Trophoblast cell (in vitro differentiated cells and primary cell): ENCODE measurements at regions not wholly inside any gene's neighbourhood (a gene's known extent, or its start where the extent isn't known, plus 50 kb on each side); places are given as distances from the start of the nearest gene placed in this dataset.
A peak's percentile ranks its signal among the peaks of the same experiment; 100 is the strongest.

Source experiments
- DNase-seq, 2 donors: peaks; one replicate each; pipeline ENCODE4 v3.0.0-alpha.2; 2016
- H2AFZ ChIP-seq: 2 replicates; pipeline ENCODE4 v1.6.1; 2013; ENCODE audit warnings: low read length, moderate library complexity, mild to moderate bottlenecking; ENCODE audit not compliant: insufficient read depth, poor library complexity
- H2AK5ac ChIP-seq: 2 replicates; pipeline ENCODE4 v1.6.1; 2013; ENCODE audit warnings: mild to moderate bottlenecking, low read length
- H2BK120ac ChIP-seq: 2 replicates; pipeline ENCODE4 v1.6.1; 2013; ENCODE audit warnings: low read length, mild to moderate bottlenecking, moderate library complexity; ENCODE audit not compliant: insufficient read depth, poor library complexity
- H2BK12ac ChIP-seq: 2 replicates; pipeline ENCODE4 v1.6.1; 2013; ENCODE audit warnings: mild to moderate bottlenecking, low read length, moderate library complexity
- H2BK5ac ChIP-seq: 2 replicates; pipeline ENCODE4 v1.6.1; 2013; ENCODE audit warnings: low read length, low read depth, moderate library complexity, mild to moderate bottlenecking; ENCODE audit not compliant: poor library complexity
- H3K14ac ChIP-seq: 2 replicates; pipeline ENCODE4 v1.6.1; 2013; ENCODE audit warnings: mild to moderate bottlenecking, low read length
- H3K18ac ChIP-seq: 2 replicates; pipeline ENCODE4 v1.6.1; 2013; ENCODE audit warnings: mild to moderate bottlenecking, low read length
- H3K23ac ChIP-seq: 2 replicates; pipeline ENCODE4 v1.6.1; 2013; ENCODE audit warnings: low read length
- H3K27ac ChIP-seq: 2 replicates; pipeline ENCODE4 v1.5.1; 2013; ENCODE audit warnings: low read depth, mild to moderate bottlenecking, inconsistent platforms, low read length, moderate library complexity
- H3K27me3 ChIP-seq: 2 replicates; pipeline ENCODE4 v1.6.1; 2013; ENCODE audit warnings: inconsistent platforms, mild to moderate bottlenecking, low read length, moderate library complexity; ENCODE audit not compliant: insufficient read depth
- H3K36me3 ChIP-seq, 2 experiments: 1 replicate in 1 of 2; 2 replicates in 1 of 2; pipeline ENCODE4 v1.6.1; 2013; ENCODE audit warnings: low read length in 2 of 2, mild to moderate bottlenecking in 2 of 2, moderate library complexity in 1 of 2; ENCODE audit not compliant: insufficient read depth in 2 of 2, control insufficient read depth in 1 of 2
- H3K4ac ChIP-seq: 2 replicates; pipeline ENCODE4 v1.6.1; 2013; ENCODE audit warnings: low read depth, mild to moderate bottlenecking, low read length, moderate library complexity
- H3K4me1 ChIP-seq, 2 experiments: 1 replicate in 1 of 2; 2 replicates in 1 of 2; pipeline ENCODE4 v1.6.1; 2013; ENCODE audit warnings: low read length in 2 of 2, mild to moderate bottlenecking in 2 of 2, moderate library complexity in 1 of 2; ENCODE audit not compliant: insufficient read depth in 2 of 2, control insufficient read depth in 1 of 2
- H3K4me2 ChIP-seq: 2 replicates; pipeline ENCODE4 v1.6.1; 2013; ENCODE audit warnings: inconsistent platforms, mild to moderate bottlenecking, low read length, moderate library complexity
- H3K4me3 ChIP-seq: 2 replicates; pipeline ENCODE4 v1.5.1; 2013; ENCODE audit warnings: mild to moderate bottlenecking, low read depth, low read length, inconsistent platforms
- H3K79me1 ChIP-seq: one replicate; pipeline ENCODE4 v1.6.1; 2013; ENCODE audit warnings: low read length
- H3K79me2 ChIP-seq: 2 replicates; pipeline ENCODE4 v1.6.1; 2013; ENCODE audit warnings: low read length, mild to moderate bottlenecking; ENCODE audit not compliant: control insufficient read depth, insufficient read depth, poor library complexity
- H3K9ac ChIP-seq: 2 replicates; pipeline ENCODE4 v1.6.1; 2013; ENCODE audit warnings: mild to moderate bottlenecking, low read length
- H3K9me3 ChIP-seq: 2 replicates; pipeline ENCODE4 v1.6.1; 2013; ENCODE audit warnings: low read depth, mild to moderate bottlenecking, control low read depth, inconsistent platforms, low read length; ENCODE audit not compliant: insufficient read depth
- H4K12ac ChIP-seq: 2 replicates; pipeline ENCODE4 v1.6.1; 2013; ENCODE audit warnings: low read depth, mild to moderate bottlenecking, low read length, moderate library complexity
- H4K8ac ChIP-seq: 2 replicates; pipeline ENCODE4 v1.6.1; 2013; ENCODE audit warnings: low read depth, mild to moderate bottlenecking, low read length, moderate library complexity
- H4K91ac ChIP-seq: one replicate; pipeline ENCODE4 v1.6.1; 2013; ENCODE audit warnings: low read depth, mild to moderate bottlenecking, low read length, moderate library complexity
- WGBS: extraction: QIAGEN DNeasy Blood & Tissue Kit; methylation state at CpG from one replicate; pipeline ENCODE4 v1.1.7; 2013; ENCODE audit warnings: missing lambda C conversion rate; ENCODE audit not compliant: insufficient read length, insufficient coverage; ENCODE audit errors: extremely low coverage; 5-methylcytosine and 5-hydroxymethylcytosine counted together

DNA sequence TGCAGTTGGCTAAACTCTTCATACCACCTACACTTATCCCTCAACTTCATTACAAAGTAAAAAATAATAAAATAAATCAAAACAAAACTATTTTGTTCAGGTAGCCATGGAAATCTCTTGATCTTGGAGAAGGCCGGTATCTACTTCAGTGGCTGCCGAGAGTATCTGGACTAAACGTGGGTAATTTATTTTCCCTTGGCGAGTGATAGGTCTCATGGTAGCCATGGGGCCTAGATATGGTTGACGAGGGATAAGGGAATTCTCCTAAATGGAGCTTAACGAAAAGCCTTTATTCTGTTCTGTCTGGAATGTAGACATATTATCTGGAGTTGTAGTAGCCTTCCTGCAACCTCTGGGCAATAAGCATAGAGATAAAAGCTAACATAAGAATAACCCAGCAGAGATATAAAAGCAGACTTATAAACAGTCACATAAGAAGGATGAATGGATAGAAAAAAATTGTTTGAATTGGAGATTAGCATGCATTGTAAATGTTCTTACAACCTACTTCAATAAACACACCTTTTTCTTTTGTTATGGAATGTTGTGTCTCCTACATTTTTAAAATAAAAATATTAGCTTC lies 281.3 kb upstream of the ARRDC4 start:
- H4K12ac ChIP-seq, result no peak overlapping the region
- no peaks in the 10 kb centered on the region for H3K27me3 ChIP-seq
- no peak overlapping the region for H3K4me3 ChIP-seq
- H3K14ac ChIP-seq, result no peak overlapping the region
- H2AFZ ChIP-seq, result no peak overlapping the region
- H3K79me1 ChIP-seq, result no peaks in the 10 kb centered on the region
- no peak overlapping the region for H3K4me2 ChIP-seq
- H2BK120ac ChIP-seq, result no peak overlapping the region
- H2BK5ac ChIP-seq, result no peak overlapping the region
- H3K18ac ChIP-seq, result no peak overlapping the region
- no peak overlapping the region for H3K9ac ChIP-seq
- H4K91ac ChIP-seq, result no peak overlapping the region
- no peak overlapping the region for H2BK12ac ChIP-seq
- H3K79me2 ChIP-seq, result no peaks in the 10 kb centered on the region
- no peak overlapping the region for H2AK5ac ChIP-seq
- no peak for DNase-seq
- H4K8ac ChIP-seq, result no peak overlapping the region
- H3K4me1 ChIP-seq, result no peaks in the 10 kb centered on the region
- WGBS, result no CpG with 5 or more reads among the region's 6 CpGs
- H3K36me3 ChIP-seq, result no peaks in the 10 kb centered on the region
- H3K23ac ChIP-seq, result no peak overlapping the region
- no peaks in the 10 kb centered on the region for H3K9me3 ChIP-seq
- H3K27ac ChIP-seq, result no peak overlapping the region
- H3K4ac ChIP-seq, result no peak overlapping the region

DNA sequence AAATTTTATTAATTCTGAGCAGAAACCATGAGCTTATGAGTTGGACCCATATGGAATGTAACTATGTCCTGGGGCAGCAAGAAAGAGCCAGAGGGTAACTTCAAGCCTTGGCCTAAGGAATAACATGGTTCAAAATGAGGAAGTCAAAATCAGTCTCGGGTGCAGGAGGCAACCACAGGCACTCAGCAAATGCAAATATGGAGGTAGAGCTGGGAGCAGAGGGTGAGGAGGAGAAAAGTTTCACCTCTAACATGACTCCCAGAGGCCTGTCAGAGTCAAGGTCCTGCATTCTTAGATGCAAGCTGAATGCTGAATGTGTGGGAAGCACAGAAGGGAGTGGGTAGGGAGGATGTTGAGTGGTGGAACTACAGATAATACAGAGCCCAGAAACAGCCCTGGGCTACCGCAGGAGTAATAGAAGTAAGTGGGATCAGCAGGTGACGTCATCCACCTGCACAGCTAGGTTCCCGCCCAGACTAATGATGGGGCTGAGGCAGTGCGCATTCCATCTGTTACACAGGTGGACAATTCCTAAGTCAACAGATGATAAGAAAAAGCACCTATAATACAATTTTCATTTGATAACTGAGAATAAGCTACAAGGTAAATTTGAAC lies 279.8 kb upstream of the ARRDC4 start:
- no peak overlapping the region for H2BK5ac ChIP-seq
- no peak overlapping the region for H2BK120ac ChIP-seq
- no peak overlapping the region for H4K91ac ChIP-seq
- H3K4me2 ChIP-seq, result no peak overlapping the region
- H3K23ac ChIP-seq, result no peak overlapping the region
- H2BK12ac ChIP-seq, result no peak overlapping the region
- H3K36me3 ChIP-seq, result no peaks in the 10 kb centered on the region
- no peak overlapping the region for H2AK5ac ChIP-seq
- no peak overlapping the region for H3K14ac ChIP-seq
- no peak overlapping the region for H2AFZ ChIP-seq
- H3K9ac ChIP-seq, result no peak overlapping the region
- no peak overlapping the region for H3K18ac ChIP-seq
- DNase-seq, result peak; percentile 45 to 66
- H4K8ac ChIP-seq, result no peak overlapping the region
- no CpG with 5 or more reads among the region's 5 CpGs for WGBS
- no peaks in the 10 kb centered on the region for H3K9me3 ChIP-seq
- no peak overlapping the region for H3K4me3 ChIP-seq
- H3K27ac ChIP-seq, result no peak overlapping the region
- no peaks in the 10 kb centered on the region for H3K27me3 ChIP-seq
- no peaks in the 10 kb centered on the region for H3K79me2 ChIP-seq
- H3K4ac ChIP-seq, result no peak overlapping the region
- no peaks in the 10 kb centered on the region for H3K79me1 ChIP-seq
- no peak overlapping the region for H4K12ac ChIP-seq
- no peaks in the 10 kb centered on the region for H3K4me1 ChIP-seq

DNA sequence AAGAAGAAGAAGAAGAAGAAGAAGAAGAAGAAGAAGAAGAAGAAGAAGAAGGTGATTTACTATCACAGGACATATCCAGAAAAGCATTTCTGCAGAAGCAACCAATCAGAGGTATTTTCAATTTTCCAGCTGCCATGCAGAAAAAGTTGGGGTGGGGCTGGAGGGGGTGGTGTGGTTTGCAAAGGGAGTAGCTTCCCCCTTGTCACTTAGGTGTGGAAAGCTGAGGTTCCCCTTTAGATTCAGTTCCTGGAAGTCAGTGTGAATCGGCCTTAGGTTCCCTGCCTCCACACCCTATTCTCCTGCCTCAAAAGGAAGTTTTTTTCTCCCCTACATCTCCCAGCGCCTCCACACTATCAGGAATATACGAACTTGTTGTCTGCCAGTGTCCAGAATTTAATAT lies 276.7 kb upstream of the ARRDC4 start:
- DNase-seq, result no peak
- Histone ChIP-seq H2BK5ac (no peak overlapping the region), H2AK5ac (no peak overlapping the region), H2AFZ (no peak overlapping the region), H3K18ac (no peak overlapping the region), H3K9ac (no peak overlapping the region), H3K4me2 (no peak overlapping the region), H3K14ac (no peak overlapping the region), H3K4ac (no peak overlapping the region), H3K27ac (no peak overlapping the region), H4K8ac (no peak overlapping the region), H3K23ac (no peak overlapping the region), H4K12ac (no peak overlapping the region), H3K36me3 (no peaks in the 10 kb centered on the region), H2BK120ac (no peak overlapping the region), H2BK12ac (no peak overlapping the region), H3K4me1 (no peaks in the 10 kb centered on the region), H3K9me3 (no peaks in the 10 kb centered on the region), H3K79me1 (no peaks in the 10 kb centered on the region), H4K91ac (no peak overlapping the region), H3K4me3 (no peak overlapping the region), H3K79me2 (no peaks in the 10 kb centered on the region), H3K27me3 (no peaks in the 10 kb centered on the region)
- no CpG with 5 or more reads among the region's 3 CpGs for WGBS

DNA sequence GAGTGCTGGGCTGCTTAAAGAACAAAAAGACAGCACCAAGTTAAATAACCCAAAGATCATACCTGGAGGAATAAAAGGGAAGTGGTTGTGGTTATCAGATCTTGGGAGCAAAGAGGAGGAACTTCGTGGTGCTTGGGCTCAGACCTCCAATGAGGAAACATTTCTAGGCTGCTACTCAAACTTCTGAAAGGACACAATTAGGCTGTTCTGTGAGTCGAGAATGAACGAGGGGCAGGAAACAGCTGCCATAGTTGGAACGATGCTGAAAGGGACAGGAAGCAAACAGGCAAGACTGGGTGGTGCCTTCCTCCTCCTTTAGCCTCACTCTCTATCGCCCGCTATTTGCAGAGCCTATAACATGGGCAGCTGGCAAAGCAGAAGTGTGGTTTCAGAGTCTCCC lies 276.3 kb upstream of the ARRDC4 start:
- Histone ChIP-seq H2AFZ (no peak overlapping the region), H3K79me1 (no peaks in the 10 kb centered on the region), H2BK12ac (no peak overlapping the region), H4K8ac (no peak overlapping the region), H4K91ac (no peak overlapping the region), H3K18ac (no peak overlapping the region), H3K27ac (no peak overlapping the region), H3K4me1 (no peaks in the 10 kb centered on the region), H3K36me3 (no peaks in the 10 kb centered on the region), H3K23ac (no peak overlapping the region), H3K9me3 (no peaks in the 10 kb centered on the region), H2BK120ac (no peak overlapping the region), H3K14ac (no peak overlapping the region), H3K4me3 (no peak overlapping the region), H3K4me2 (no peak overlapping the region), H4K12ac (no peak overlapping the region), H3K4ac (no peak overlapping the region), H3K27me3 (no peaks in the 10 kb centered on the region), H3K9ac (no peak overlapping the region), H3K79me2 (no peaks in the 10 kb centered on the region), H2BK5ac (no peak overlapping the region), H2AK5ac (no peak overlapping the region)
- WGBS, result no CpG with 5 or more reads among the region's 6 CpGs
- DNase-seq, result no peak
